Spleen (tissue), 11 donors: ENCODE measurements at regions not wholly inside any gene's neighbourhood (a gene's known extent, or its start where the extent isn't known, plus 50 kb on each side); places are given as distances from the start of the nearest gene placed in this dataset.

Source experiments
- DNase-seq: peaks from one replicate; pipeline ENCODE4 v3.0.0-alpha.2; 2020
- H3K27ac ChIP-seq, 8 donors: fragments of 200-600 bp; sonication (generic) in 7 of 8; 1 replicate in 4 of 8; 2 replicates in 4 of 8; pipeline versions ENCODE4 v1.5.0 to v1.8.0; 2016 to 2021; ENCODE audit warnings: inconsistent platforms in 4 of 8, mild to moderate bottlenecking in 4 of 8, moderate library complexity in 1 of 8
- H3K27me3 ChIP-seq, 7 donors: fragments of 200-600 bp; sonication (generic) in 6 of 7; replicated peaks in 1 of 7; 1 replicate in 4 of 7; 2 replicates in 3 of 7; pipeline versions ENCODE4 v1.5.0 to v1.8.0; 2016 to 2021; ENCODE audit warnings: inconsistent platforms in 3 of 7, mild to moderate bottlenecking in 1 of 7
- H3K36me3 ChIP-seq, 6 donors: fragments of 200-600 bp; sonication (generic) in 5 of 6; 1 replicate in 4 of 6; 2 replicates in 2 of 6; pipeline versions ENCODE4 v1.5.0 to v1.8.0; 2016 to 2021; ENCODE audit warnings: inconsistent platforms in 2 of 6
- H3K4me1 ChIP-seq, 6 donors: fragments of 200-600 bp; sonication (generic) in 5 of 6; 1 replicate in 3 of 6; 2 replicates in 3 of 6; pipeline versions ENCODE4 v1.5.0 to v1.8.0; 2016 to 2021; ENCODE audit warnings: inconsistent platforms in 3 of 6
- H3K4me3 ChIP-seq, 8 donors: fragments of 200-600 bp; sonication (generic) in 7 of 8; 1 replicate in 4 of 8; 2 replicates in 4 of 8; pipeline versions ENCODE4 v1.5.0 to v1.8.0; 2016 to 2021; ENCODE audit warnings: inconsistent platforms in 4 of 8, mild to moderate bottlenecking in 4 of 8, moderate library complexity in 2 of 8
- H3K9me3 ChIP-seq, 8 donors: fragments of 200-600 bp; sonication (generic) in 7 of 8; 1 replicate in 4 of 8; 2 replicates in 4 of 8; pipeline versions ENCODE4 v1.5.0 to v1.8.0; 2016 to 2021; ENCODE audit warnings: inconsistent platforms in 4 of 8
- CTCF ChIP-seq, 11 experiments: fragments of 200-600 bp in 7 of 11; fragments of 450-650 bp in 4 of 11; sonication (generic) in 4 of 11; IDR thresholded peaks in 8 of 11; conservative IDR thresholded peaks in 3 of 11; 1 replicate in 7 of 11; 2 replicates in 4 of 11; pipeline versions ENCODE4 v1.4.0 to v1.8.0; 2016 to 2021; ENCODE audit warnings: antibody characterized with exemption in 11 of 11, inconsistent platforms in 4 of 11, mild to moderate bottlenecking in 1 of 11
- POLR2A ChIP-seq, 3 donors: fragments of 450-650 bp; IDR thresholded peaks; one replicate each; pipeline ENCODE4 v1.5.1; 2017; ENCODE audit warnings: antibody characterized with exemption in 3 of 3, mild to moderate bottlenecking in 1 of 3
- POLR2AphosphoS5 ChIP-seq, 3 donors: sonication (generic); formaldehyde crosslinking; IDR thresholded peaks; one replicate each; pipeline ENCODE4 v1.5.1; 2017; ENCODE audit warnings: antibody characterized with exemption in 3 of 3
- WGBS, 5 donors: extraction: QIAGEN DNeasy Blood & Tissue Kit in 3 of 5; methylation state at CpG; one replicate each; pipeline versions ENCODE4 v1.1.5 to v1.1.7; 2013 to 2018; 5-methylcytosine and 5-hydroxymethylcytosine counted together
- intact Hi-C: fragments of 100-400 bp; cut with DNase I; formaldehyde crosslinking; loops from one replicate; pipeline ENCODE4 v1.15.0; 2023; ENCODE audit warnings: low total_unique reads
- donor health status: healthy with polysubstance abuse.
- donor health status: DM: no; HTN: no; CAD: no; lungs with moderate emphysema.
- donor health status: DM: no; HTN: no; CAD: no.
- donor health status: Bipolar disorder and iron deficiency.
- donor health status: healthy.
- donor health status: DM: no; HTN: no; CAD: no.
- donor health status: DM: yes; HTN: yes; CAD: no.

GRCh38 chr1:224856973-224857372 lies 72.5 kb upstream of the DNAH14 start:
- H3K36me3 ChIP-seq = no peaks in the 10 kb centered on the region
- no peaks in the 10 kb centered on the region for H3K9me3 ChIP-seq
- H3K4me3 ChIP-seq = no peak overlapping the region
- DNase-seq = no peak
- no peak overlapping the region for H3K27ac ChIP-seq
- no peaks in the 10 kb centered on the region for H3K4me1 ChIP-seq
- peaks cover 0 to 4% (median 0%) of the 10 kb centered on the region in 7 donors for H3K27me3 ChIP-seq
- WGBS, 5 donors = 51 to 94% (median 91%) methylated on average over 2 of the region's 2 CpGs
- intact Hi-C loops = no loop called here
- no peak for TF ChIP-seq POLR2AphosphoS5 (IDR thresholded peaks at IDR 0.05)
- TF ChIP-seq POLR2A (IDR thresholded peaks at IDR 0.05) = no peak
- TF ChIP-seq CTCF (IDR thresholded peaks at IDR 0.05 in 8 of 11, conservative IDR thresholded peaks at IDR 0.05 in 3 of 11) = no peak

- no peak overlapping the region for H3K4me3 ChIP-seq
- intact Hi-C loops = no loop called here
- H3K4me1 ChIP-seq = no peaks in the 10 kb centered on the region
- H3K27ac ChIP-seq = no peak overlapping the region
- TF ChIP-seq POLR2A (IDR thresholded peaks at IDR 0.05) (no peak), CTCF (IDR thresholded peaks at IDR 0.05 in 8 of 11, conservative IDR thresholded peaks at IDR 0.05 in 3 of 11) (no peak), POLR2AphosphoS5 (IDR thresholded peaks at IDR 0.05) (no peak)
- no peaks in the 10 kb centered on the region for H3K36me3 ChIP-seq
- peaks cover 0 to 2% (median 0%) of the 10 kb centered on the region in 8 donors for H3K9me3 ChIP-seq
- WGBS, 5 donors = 81 to 95% (median 88%) methylated on average over 2 of the region's 2 CpGs
- no peak for DNase-seq
- H3K27me3 ChIP-seq = peaks cover 0 to 3% (median 0%) of the 10 kb centered on the region in 7 donors
Observed at GRCh38 chr1:224859651-224860050, 69.8 kb upstream of the DNAH14 start.

DNA sequence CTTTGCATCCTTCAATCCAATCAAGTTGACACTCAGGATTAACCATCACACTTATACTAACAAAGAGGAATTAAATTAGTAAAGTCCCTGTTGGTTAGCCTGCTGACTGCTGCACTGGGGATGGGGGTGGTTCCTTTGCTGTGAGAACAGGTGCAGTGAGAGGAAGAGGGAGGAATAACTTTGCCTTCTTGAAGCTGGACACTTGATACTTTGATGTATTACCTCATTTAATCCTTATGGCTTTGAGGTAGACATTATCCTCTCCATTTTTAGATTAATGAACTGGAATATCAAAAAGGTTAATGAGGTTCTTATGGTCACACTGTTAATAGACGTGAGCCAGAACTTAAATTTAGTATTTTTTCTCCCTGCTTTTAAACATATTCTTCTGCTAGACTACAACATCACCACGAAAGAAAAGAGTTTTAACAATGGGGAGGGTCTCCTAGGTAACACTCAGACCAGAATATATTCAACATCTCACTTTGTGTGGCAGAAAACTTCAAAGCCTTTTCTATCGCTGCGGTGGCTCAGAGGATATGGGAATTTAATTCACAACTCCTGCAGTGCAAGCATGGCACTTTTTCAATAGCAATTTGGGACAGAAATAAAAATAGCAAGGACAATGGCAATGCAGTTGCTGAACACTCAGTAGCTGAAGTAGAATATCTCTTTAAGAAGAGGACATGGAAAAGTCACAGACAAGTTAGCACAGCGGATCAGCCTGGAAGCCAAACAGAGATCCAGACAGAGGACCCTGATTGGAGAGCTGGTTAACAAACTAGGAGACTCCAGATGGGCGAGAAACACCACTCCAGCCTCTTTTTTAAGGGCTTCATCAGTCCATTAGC lies 68.8 kb upstream of the DNAH14 start:
- Histone ChIP-seq H3K36me3 (no peaks in the 10 kb centered on the region), H3K4me1 (no peaks in the 10 kb centered on the region), H3K4me3 (no peak overlapping the region), H3K9me3 (peaks cover 0 to 12% (median 6%) of the 10 kb centered on the region in 8 donors), H3K27me3 (peaks cover 0 to 6% (median 0%) of the 10 kb centered on the region in 7 donors), H3K27ac (no peak overlapping the region)
- DNase-seq = no peak
- WGBS, 5 donors = 63 to 88% (median 74%) methylated on average over 6 of the region's 6 CpGs
- intact Hi-C loops = no loop called here
- no peak for TF ChIP-seq POLR2AphosphoS5 (IDR thresholded peaks at IDR 0.05)
- TF ChIP-seq CTCF (IDR thresholded peaks at IDR 0.05 in 8 of 11, conservative IDR thresholded peaks at IDR 0.05 in 3 of 11) = no peak
- TF ChIP-seq POLR2A (IDR thresholded peaks at IDR 0.05) = no peak

- DNase-seq = no peak
- Histone ChIP-seq H3K36me3 (no peaks in the 10 kb centered on the region), H3K4me3 (no peak overlapping the region), H3K4me1 (no peaks in the 10 kb centered on the region), H3K27ac (no peak overlapping the region), H3K27me3 (peaks cover 0 to 6% (median 0%) of the 10 kb centered on the region in 7 donors), H3K9me3 (peaks cover 0 to 18% (median 10%) of the 10 kb centered on the region in 8 donors)
- WGBS, 5 donors = 72 to 90% (median 83%) methylated on average over 4 of the region's 4 CpGs
- TF ChIP-seq CTCF (IDR thresholded peaks at IDR 0.05 in 8 of 11, conservative IDR thresholded peaks at IDR 0.05 in 3 of 11) = no peak
- no peak for TF ChIP-seq POLR2AphosphoS5 (IDR thresholded peaks at IDR 0.05)
- TF ChIP-seq POLR2A (IDR thresholded peaks at IDR 0.05) = no peak
- intact Hi-C loops = no loop called here
Observed at GRCh38 chr1:224861339-224861716, 68.1 kb upstream of the DNAH14 start.
